GM10248 (cell line): ENCODE measurements at regions not wholly inside any gene's neighbourhood (a gene's known extent, or its start where the extent isn't known, plus 50 kb on each side); places are given as distances from the start of the nearest gene placed in this dataset.

Experiments
- CTCF ChIA-PET: fragments of 300-600 bp; sonication (Branson Sonifier 250); formaldehyde crosslinking; extraction: SDS; loops from one replicate; lab custom pipeline; 2021; ENCODE audit warnings: antibody characterized with exemption; lab: Yijun Ruan, JAX
- POLR2A ChIA-PET: fragments of 350-650 bp; sonication (Branson Sonifier 250); formaldehyde crosslinking; extraction: SDS; loops from one replicate; lab custom pipeline; 2020; ENCODE audit warnings: antibody characterized with exemption; lab: Yijun Ruan, JAX
- DNase-seq: peaks from one replicate; pipeline ENCODE4 v3.0.0; 2012; ENCODE audit errors: extremely low spot score
- TF ChIP-seq, protein P1 (sequence below): IDR thresholded peaks from 2 replicates; pipeline ENCODE4 v1.5.1; 2012; ENCODE audit warnings: mild to moderate bottlenecking, low read depth; ENCODE audit errors: extremely low read depth, missing control alignments, control extremely low read depth

DNA sequence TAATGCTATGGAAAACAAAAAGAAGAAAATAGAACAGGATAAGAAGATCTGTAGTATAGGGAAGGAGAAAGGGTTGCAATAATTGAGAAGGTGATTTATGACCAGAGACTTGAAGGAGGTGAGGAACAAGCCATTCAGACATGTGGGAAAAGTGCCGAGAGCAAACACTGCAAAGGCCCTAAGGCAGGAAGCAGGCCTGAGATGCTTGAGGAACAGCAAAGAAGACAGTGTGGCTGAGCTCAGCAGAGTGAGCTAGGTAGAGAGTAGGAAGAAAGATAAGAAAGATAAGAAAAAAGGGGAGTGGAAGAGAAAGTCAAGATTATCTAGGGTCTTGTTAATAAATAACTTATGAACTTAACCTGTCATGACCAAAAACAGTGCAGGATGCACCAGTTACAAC lies 671.8 kb downstream of the RPS29 start:
- no peak for DNase-seq
- POLR2A ChIA-PET = no interaction called here

DNA sequence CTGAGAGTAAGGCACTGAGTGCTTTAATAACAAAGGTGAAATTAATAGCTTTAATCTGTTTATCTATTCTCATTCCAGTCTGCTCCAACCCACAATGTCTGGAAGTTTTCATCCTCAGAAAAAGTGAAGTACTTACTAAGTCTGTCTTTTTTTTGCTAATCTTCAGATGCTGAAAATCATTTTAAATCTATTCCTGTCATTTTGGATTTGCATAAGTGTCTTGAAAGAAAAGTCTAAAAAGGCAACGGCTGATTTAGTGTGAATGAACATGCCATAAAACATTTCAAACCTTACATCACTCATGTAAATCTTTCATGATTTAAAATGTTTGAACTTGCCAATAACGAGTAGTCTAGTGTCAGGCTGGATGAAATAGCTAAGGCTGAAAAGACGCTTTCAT lies 685.6 kb downstream of the RPS29 start:
- ChIA-PET CTCF (no interaction called here), POLR2A (no interaction called here)
- TF ChIP-seq, protein P1, sequence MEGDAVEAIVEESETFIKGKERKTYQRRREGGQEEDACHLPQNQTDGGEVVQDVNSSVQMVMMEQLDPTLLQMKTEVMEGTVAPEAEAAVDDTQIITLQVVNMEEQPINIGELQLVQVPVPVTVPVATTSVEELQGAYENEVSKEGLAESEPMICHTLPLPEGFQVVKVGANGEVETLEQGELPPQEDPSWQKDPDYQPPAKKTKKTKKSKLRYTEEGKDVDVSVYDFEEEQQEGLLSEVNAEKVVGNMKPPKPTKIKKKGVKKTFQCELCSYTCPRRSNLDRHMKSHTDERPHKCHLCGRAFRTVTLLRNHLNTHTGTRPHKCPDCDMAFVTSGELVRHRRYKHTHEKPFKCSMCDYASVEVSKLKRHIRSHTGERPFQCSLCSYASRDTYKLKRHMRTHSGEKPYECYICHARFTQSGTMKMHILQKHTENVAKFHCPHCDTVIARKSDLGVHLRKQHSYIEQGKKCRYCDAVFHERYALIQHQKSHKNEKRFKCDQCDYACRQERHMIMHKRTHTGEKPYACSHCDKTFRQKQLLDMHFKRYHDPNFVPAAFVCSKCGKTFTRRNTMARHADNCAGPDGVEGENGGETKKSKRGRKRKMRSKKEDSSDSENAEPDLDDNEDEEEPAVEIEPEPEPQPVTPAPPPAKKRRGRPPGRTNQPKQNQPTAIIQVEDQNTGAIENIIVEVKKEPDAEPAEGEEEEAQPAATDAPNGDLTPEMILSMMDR = no peak
- DNase-seq = no peak

More for the DNA sequence above, 671.8 kb downstream of the RPS29 start:
- TF ChIP-seq, protein P1 = no peak
- CTCF ChIA-PET = no interaction called here

DNA sequence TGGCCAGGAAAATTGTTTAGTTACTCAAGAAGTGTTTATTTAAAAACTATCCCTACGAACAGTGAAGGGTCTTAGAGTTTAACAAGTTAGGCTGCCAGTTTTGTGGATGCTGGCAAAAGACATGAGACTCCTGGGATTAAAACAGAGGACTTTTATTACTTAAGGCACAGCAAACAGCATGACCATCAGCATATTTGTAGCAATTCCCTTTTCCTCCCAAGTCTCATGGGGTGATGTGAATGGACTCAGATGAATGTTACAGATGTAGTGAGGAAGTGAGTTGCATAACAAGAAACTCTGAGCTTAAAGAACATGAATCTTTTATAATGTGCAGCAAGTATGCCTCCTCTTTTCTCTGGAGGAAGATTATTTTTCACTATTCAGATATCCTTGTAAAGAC lies 695.8 kb downstream of the RPS29 start:
- TF ChIP-seq, protein P1 = no peak
- CTCF ChIA-PET = no interaction called here
- DNase-seq = no peak
- POLR2A ChIA-PET = no interaction called here

DNA sequence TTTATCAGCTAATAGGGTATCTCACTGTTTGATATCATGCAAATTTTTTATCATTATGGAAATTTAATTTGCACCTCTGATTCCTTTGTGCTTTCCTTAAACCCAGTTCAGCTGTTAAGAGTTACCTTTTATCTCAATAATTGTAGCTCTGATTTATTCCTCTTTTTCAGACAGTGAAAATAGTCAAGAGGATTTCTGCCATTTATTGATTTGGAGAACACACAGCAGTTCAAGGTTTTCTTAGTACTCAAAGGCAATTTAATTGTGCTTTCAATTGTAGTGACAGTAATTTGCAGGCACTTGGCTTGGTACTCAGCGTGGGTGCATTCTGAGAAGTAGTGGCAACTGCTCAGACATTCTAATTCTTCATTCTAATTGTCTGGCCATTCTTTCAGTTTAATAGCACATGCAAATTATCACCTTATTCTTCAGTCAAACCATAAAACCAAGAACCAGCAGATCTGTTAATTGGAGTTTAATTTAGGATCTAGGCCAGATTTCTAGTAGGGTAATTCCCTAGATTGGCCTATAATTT lies 709.3 kb downstream of the RPS29 start:
- TF ChIP-seq, protein P1 = no peak

DNA sequence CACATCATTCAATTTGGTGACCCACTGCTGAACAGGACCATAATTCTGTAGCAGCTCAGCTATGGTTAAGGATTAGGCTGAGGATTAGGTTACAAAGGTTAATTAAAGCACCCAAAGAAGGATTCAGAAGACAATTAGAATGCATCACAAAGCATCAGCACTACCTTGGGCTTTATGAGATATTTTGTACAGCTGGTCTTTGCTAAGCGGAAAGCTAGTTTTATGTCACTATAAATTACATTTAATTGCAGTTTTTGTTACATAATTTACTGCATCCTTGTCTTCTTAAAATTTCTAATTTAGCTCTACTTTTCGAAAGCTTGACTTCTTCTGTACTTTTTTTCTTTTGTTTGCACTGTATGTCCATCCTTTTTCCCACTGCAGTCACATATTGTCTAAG lies 711.5 kb downstream of the RPS29 start:
- no peak for DNase-seq
- ChIA-PET POLR2A (no interaction called here), CTCF (no interaction called here)
- TF ChIP-seq, protein P1 = no peak

More for the DNA sequence above, 709.3 kb downstream of the RPS29 start:
- POLR2A ChIA-PET = no interaction called here
- CTCF ChIA-PET = no interaction called here
- no peak for DNase-seq

DNA sequence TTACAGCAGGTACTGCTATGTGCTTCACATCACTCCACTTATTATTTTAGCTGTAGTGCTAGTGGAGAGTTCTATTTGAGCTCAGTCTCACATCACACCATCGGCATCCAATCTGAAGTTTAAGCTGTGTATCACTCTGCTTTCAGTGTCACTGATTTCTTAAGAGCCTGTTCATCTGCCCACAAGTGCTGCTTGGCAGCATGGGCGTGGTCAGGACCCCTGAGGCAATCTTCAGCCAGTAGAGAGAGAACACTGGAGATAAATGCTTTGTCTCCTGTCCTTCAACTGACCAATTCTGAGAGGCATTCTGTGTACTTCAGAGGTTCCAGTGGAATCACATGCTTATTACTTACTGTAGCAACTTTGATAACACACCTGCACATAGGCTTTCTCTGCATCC lies 728.8 kb downstream of the RPS29 start:
- TF ChIP-seq, protein P1 = no peak
- DNase-seq = no peak
- ChIA-PET CTCF (interaction anchor here (2.3 kb wide), 1 partner anchor 11 kb away, joined by 7 read pairs; no protein-coding TSS in a partner anchor), POLR2A (no interaction called here)
